ENCODE measurements at regions not wholly inside any gene's neighbourhood (a gene's known extent, or its start where the extent isn't known, plus 50 kb on each side); places are given as distances from the start of the nearest gene placed in this dataset.

- TF ChIP-seq CTCF (IDR thresholded peaks at IDR 0.05; ENCODE audit: low read depth, low read length, poor library complexity, severe bottlenecking) (no peak), EZH2phosphoT487 (IDR thresholded peaks at IDR 0.05; ENCODE audit: borderline replicate concordance, low read length) (no peak)
These were observed 96.4 kb downstream of the SYF2 start for GRCh38 chr1:25135909-25136308.

Measured in DOHH2 (cell line).